Astrocyte (in vitro differentiated cells and primary cell): ENCODE measurements at regions not wholly inside any gene's neighbourhood (a gene's known extent, or its start where the extent isn't known, plus 50 kb on each side); places are given as distances from the start of the nearest gene placed in this dataset.
"Not testable (repeated sequence)": the region's sequence is repeated elsewhere in the genome, so short reads cannot be mapped to it uniquely, and the experiment has no call there.

Experiments used
- CTCF ChIP-seq: IDR thresholded peaks from 2 replicates; pipeline ENCODE4 v1.5.1; 2011; ENCODE audit warnings: low read depth, mild to moderate bottlenecking, inconsistent platforms, low read length, moderate library complexity; ENCODE audit not compliant: insufficient read depth
- EZH2 ChIP-seq: IDR thresholded peaks from 2 replicates; pipeline ENCODE4 v1.6.1; 2012; ENCODE audit warnings: mild to moderate bottlenecking, low read length, inconsistent platforms; ENCODE audit not compliant: insufficient read depth

DNA sequence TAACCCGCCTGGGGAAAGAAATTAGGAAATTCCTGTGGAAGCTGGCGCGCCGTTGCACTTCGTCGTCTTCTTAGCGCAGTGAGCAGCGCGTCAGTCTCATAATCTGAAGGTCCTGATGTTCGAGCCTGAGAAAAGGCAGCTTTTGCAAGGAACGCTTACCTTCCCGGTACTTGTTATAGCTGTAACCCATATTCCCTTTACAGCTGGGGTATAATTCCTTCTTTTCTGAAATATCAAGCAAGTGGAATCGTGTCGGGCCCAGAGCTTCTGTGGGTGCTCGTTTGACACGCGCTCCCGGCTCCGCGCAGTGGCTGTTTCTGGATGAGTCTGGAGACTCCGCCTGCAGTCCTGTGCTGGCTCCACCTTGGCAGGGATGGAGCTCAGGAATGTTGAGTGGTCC is 491.2 kb downstream of the PRIM2 start:
- TF ChIP-seq CTCF, EZH2: not testable (repeated sequence)
